K562 (cell line): ENCODE measurements at regions not wholly inside any gene's neighbourhood (a gene's known extent, or its start where the extent isn't known, plus 50 kb on each side); places are given as distances from the start of the nearest gene placed in this dataset.

Source experiments
- ATAC-seq: fragments of 200-7000 bp; cut with Tn5 transposase; 3 replicates; pipeline ENCODE4 v1.9.1; 2020; ENCODE audit warnings: moderate library complexity
- BruUV-seq: library from RNA; stranded (reverse); fragments of 400-500 nt; replicated peaks from 2 replicates; lab custom pipeline; 2021; lab: Mats Ljungman, UMichigan
- CTCF ChIA-PET: fragments of 300-600 bp; formaldehyde crosslinking; extraction: SDS; loops from one replicate; lab custom pipeline; 2021; ENCODE audit warnings: low intra/inter-chr PET ratio; lab: Yijun Ruan, JAX
- POLR2A ChIA-PET: fragments of 300-600, 350-650 bp; sonication (Branson Sonifier 250); formaldehyde crosslinking; extraction: SDS; loops from one replicate; lab custom pipeline; 2021; ENCODE audit warnings: antibody characterized with exemption, inconsistent platforms; lab: Yijun Ruan, JAX
- DNase-seq, 4 experiments: peaks; one replicate each; pipeline versions ENCODE4 v3.0.0 to v3.0.0-alpha.2; 2011 to 2018; ENCODE audit warnings: low spot score in 3 of 4, mixed read lengths in 3 of 4; ENCODE audit errors: extremely low read depth in 1 of 4
- FAIRE-seq: peaks from 2 replicates; lab custom pipeline; 2011; peaks lifted over from hg19 to GRCh38; lab: Jason Lieb, UNC
- H2AFZ ChIP-seq: 2 replicates; pipeline ENCODE4 v1.6.0; 2011; ENCODE audit warnings: low read depth, low read length, control low read depth, inconsistent platforms
- H3K27ac ChIP-seq: fragments of 200-600 bp; 3 replicates; pipeline ENCODE4 v1.8.0; 2011; ENCODE audit warnings: low read depth, mild to moderate bottlenecking, control low read depth, inconsistent platforms, low read length, moderate library complexity, mixed read lengths; ENCODE audit errors: extremely low read depth
- H3K27me3 ChIP-seq, 2 experiments: fragments of 300-600 bp in 1 of 2; 2 replicates in 1 of 2; 3 replicates in 1 of 2; pipeline versions ENCODE4 v1.6.0 to v1.8.0; 2011; ENCODE audit warnings: inconsistent platforms in 2 of 2, low read length in 2 of 2, mild to moderate bottlenecking in 1 of 2, mixed read lengths in 1 of 2, moderate library complexity in 1 of 2; ENCODE audit not compliant: control insufficient read depth in 2 of 2, insufficient read depth in 2 of 2
- H3K36me3 ChIP-seq: fragments of 300-600 bp; 3 replicates; pipeline ENCODE4 v1.8.0; 2011; ENCODE audit warnings: mild to moderate bottlenecking, low read length, inconsistent platforms; ENCODE audit not compliant: control insufficient read depth, insufficient read depth
- H3K4me1 ChIP-seq, 2 experiments: fragments of 200-600 bp in 1 of 2; replicated peaks in 1 of 2; 2 replicates in 1 of 2; 3 replicates in 1 of 2; pipeline versions ENCODE4 v1.5.1 to v1.8.0; 2011; ENCODE audit warnings: inconsistent platforms in 2 of 2, low read length in 2 of 2, mild to moderate bottlenecking in 1 of 2, mixed read lengths in 1 of 2, moderate library complexity in 1 of 2; ENCODE audit not compliant: control insufficient read depth in 2 of 2, insufficient read depth in 2 of 2
- H3K4me2 ChIP-seq: 2 replicates; pipeline ENCODE4 v1.6.1; 2011; ENCODE audit warnings: low read length, control low read depth, inconsistent platforms, mixed read lengths; ENCODE audit not compliant: insufficient read depth
- H3K4me3 ChIP-seq: fragments of 200-600 bp; sonication (generic), shearing (Covaris generic); 2 replicates; pipeline ENCODE4 v1.5.1; 2016; ENCODE audit warnings: control low read depth, inconsistent platforms
- H3K79me2 ChIP-seq: fragments of 200-600 bp; 3 replicates; pipeline ENCODE4 v1.8.0; 2011; ENCODE audit warnings: low read length, inconsistent platforms; ENCODE audit not compliant: control insufficient read depth, insufficient read depth
- H3K9ac ChIP-seq, 2 experiments: 2 replicates each; pipeline versions ENCODE4 v1.6.0 to v1.6.1; 2011; ENCODE audit warnings: low read depth in 2 of 2, low read length in 2 of 2, control low read depth in 1 of 2, inconsistent platforms in 1 of 2, mild to moderate bottlenecking in 1 of 2, mixed read lengths in 1 of 2; ENCODE audit not compliant: insufficient read depth in 1 of 2
- H3K9me1 ChIP-seq: one replicate; pipeline ENCODE4 v1.6.0; 2011; ENCODE audit warnings: inconsistent platforms, mild to moderate bottlenecking, low read length, moderate library complexity; ENCODE audit not compliant: control insufficient read depth, insufficient read depth
- H3K9me3 ChIP-seq: replicated peaks from 2 replicates; pipeline ENCODE4 v1.5.1; 2011; ENCODE audit warnings: low read depth, low read length, inconsistent platforms; ENCODE audit not compliant: control insufficient read depth, insufficient read depth
- H4K20me1 ChIP-seq: replicated peaks from 2 replicates; pipeline ENCODE4 v1.6.1; 2011; ENCODE audit warnings: low read length, inconsistent platforms, mixed read lengths; ENCODE audit not compliant: control insufficient read depth, insufficient read depth
- CTCF ChIP-seq, 3 experiments: IDR thresholded peaks in 2 of 3; conservative IDR thresholded peaks in 1 of 3; 2 replicates each; pipeline ENCODE4 v1.5.1; 2011 to 2012; ENCODE audit warnings: low read length in 3 of 3, mild to moderate bottlenecking in 3 of 3, control low read depth in 2 of 3, improper control_type of control experiment in 1 of 3, inconsistent platforms in 1 of 3, low read depth in 1 of 3, mixed read lengths in 1 of 3, moderate library complexity in 1 of 3; ENCODE audit not compliant: insufficient read depth in 2 of 3
- DEAF1 ChIP-seq: fragments of 450-650 bp; formaldehyde crosslinking; IDR thresholded peaks from 2 replicates; pipeline ENCODE4 v1.4.0; 2020; ENCODE audit warnings: mild to moderate bottlenecking, moderate library complexity
- NCOR1 ChIP-seq: fragments of 450-650 bp; IDR thresholded peaks from 2 replicates; pipeline ENCODE4 v1.6.1; 2016; ENCODE audit warnings: mild to moderate bottlenecking, moderate library complexity
- NFE2 ChIP-seq: IDR thresholded peaks from 2 replicates; pipeline ENCODE4 v1.6.1; 2014; ENCODE audit warnings: antibody characterized with exemption, low read depth
- RAD21 ChIP-seq, 2 experiments: fragments of 250-450 bp in 1 of 2; fragments of 450-650 bp in 1 of 2; sonication (Bioruptor Pico) in 1 of 2; formaldehyde crosslinking in 1 of 2; IDR thresholded peaks in 1 of 2; conservative IDR thresholded peaks in 1 of 2; 2 replicates each; pipeline versions ENCODE4 v1.4.0 to v1.8.0; 2020 to 2022; ENCODE audit warnings: mild to moderate bottlenecking in 2 of 2, moderate library complexity in 1 of 2
- SMC3 ChIP-seq: conservative IDR thresholded peaks from 2 replicates; pipeline ENCODE4 v1.6.1; 2011; ENCODE audit warnings: low read depth, low read length, improper control_type of control experiment; ENCODE audit not compliant: insufficient read depth
- WGBS: fragments of 100-300 bp; shearing (Covaris generic); methylation state at CpG from one replicate; pipeline ENCODE4 v1.1.6; 2016; ENCODE audit warnings: low coverage, mixed read lengths; ENCODE audit not compliant: insufficient coverage; ENCODE audit errors: missing lambda C conversion rate; 5-methylcytosine and 5-hydroxymethylcytosine counted together
- in situ Hi-C: fragments of 300-500 bp; cut with MboI; formaldehyde crosslinking; loops from 4 replicates; pipeline ENCODE4 v1.15.0; 2018; ENCODE audit warnings: inconsistent platforms, mixed read lengths
- intact Hi-C: fragments of 100-400 bp; cut with micrococcal nuclease; formaldehyde crosslinking; loops from 2 replicates; pipeline ENCODE4 v1.14.2; 2022

GRCh38 chr13:24997367-24997967, 98.5 kb upstream of the PABPC3 start:
- TF ChIP-seq SMC3, result 0 out of 2 replicates have a peak, but pooled peaks have one; percentile 21
- no peak for TF ChIP-seq NCOR1
- no peak for TF ChIP-seq NFE2
- 0 out of 2 replicates have a peak, but pooled peaks have one; percentile 31 for TF ChIP-seq DEAF1 (CRISPR knock-in tag)
- TF ChIP-seq RAD21 (CRISPR knock-in tag; conservative IDR thresholded peaks at IDR 0.05 in 1 of 2, IDR thresholded peaks at IDR 0.05 in 1 of 2), result peak; percentile 35 to 63
- TF ChIP-seq CTCF (IDR thresholded peaks at IDR 0.05 in 2 of 3, conservative IDR thresholded peaks at IDR 0.05 in 1 of 3; ENCODE audit: insufficient read depth in 2 of 3, low read depth in 1 of 3, low read length in 3 of 3), result peak; percentile 17 to 60 (median 51); a peak in 5 of 6 replicates
- TF ChIP-seq, all 486 proteins: peak for 4
- H3K4me2 ChIP-seq, result no peak overlapping the region
- no peaks in the 10 kb centered on the region for H3K79me2 ChIP-seq
- no TSS peak for BruUV-seq
- H4K20me1 ChIP-seq, result no peaks in the 10 kb centered on the region
- H3K9me3 ChIP-seq, result no peaks in the 10 kb centered on the region
- no peaks in the 10 kb centered on the region for H3K4me1 ChIP-seq
- FAIRE-seq (peak; percentile 84), DNase-seq (peak; percentile 12 to 48 (median 16)), ATAC-seq (no peak)
- no peaks in the 10 kb centered on the region for H3K9me1 ChIP-seq
- H3K27me3 ChIP-seq, result peaks cover 0 to 8% of the 10 kb centered on the region in 2 experiments; a peak in 2 of 5 replicates
- ChIA-PET POLR2A (no interaction called here), CTCF (interaction anchor here (0.6 to 1.7 kb wide), 4 partner anchors 116 to 392 kb away, joined by 3 to 6 read pairs (median 5); no protein-coding TSS in a partner anchor)
- no peak overlapping the region for H3K27ac ChIP-seq
- no peak overlapping the region for H2AFZ ChIP-seq
- intact Hi-C loops (loop anchor here (5.0 kb wide), 1 partner anchor 305 kb away; no protein-coding TSS in a partner anchor), in situ Hi-C loops (loop anchor here (25.0 kb wide), 1 partner anchor 260 kb away; no protein-coding TSS in a partner anchor)
- H3K4me3 ChIP-seq, result no peak overlapping the region
- no peak overlapping the region for H3K9ac ChIP-seq
- no peaks in the 10 kb centered on the region for H3K36me3 ChIP-seq
- 27% methylated on average over 10 of the region's 10 CpGs for WGBS
